Heart left ventricle (tissue), 16 donors: ENCODE measurements at regions not wholly inside any gene's neighbourhood (a gene's known extent, or its start where the extent isn't known, plus 50 kb on each side); places are given as distances from the start of the nearest gene placed in this dataset.

Source experiments
- ATAC-seq, 4 donors: fragments of 200-7000 bp; cut with Tn5 transposase; one replicate each; pipeline ENCODE4 v1.9.1; 2020 to 2022; ENCODE audit warnings: moderate library complexity in 4 of 4, mild to moderate bottlenecking in 3 of 4, moderate number of reproducible peaks in 1 of 4
- DNase-seq, 5 donors: peaks; one replicate each; pipeline ENCODE4 v3.0.0-alpha.2; 2020
- H3K27ac ChIP-seq, 12 donors: fragments of 200-600 bp; sonication (generic) in 4 of 12; one replicate each; pipeline versions ENCODE4 v1.5.0 to v1.8.0; 2016 to 2022; ENCODE audit warnings: mild to moderate bottlenecking in 2 of 12
- H3K27me3 ChIP-seq, 9 donors: fragments of 200-600 bp; sonication (generic) in 2 of 9; one replicate each; pipeline versions ENCODE4 v1.5.1 to v1.8.0; 2016 to 2022; ENCODE audit warnings: mild to moderate bottlenecking in 3 of 9
- H3K36me3 ChIP-seq, 9 donors: fragments of 200-600 bp; sonication (generic) in 2 of 9; one replicate each; pipeline versions ENCODE4 v1.5.0 to v1.8.0; 2018 to 2022; ENCODE audit warnings: mild to moderate bottlenecking in 2 of 9
- H3K4me1 ChIP-seq, 12 donors: fragments of 200-600 bp; sonication (generic) in 4 of 12; one replicate each; pipeline versions ENCODE4 v1.5.0 to v1.8.0; 2016 to 2022; ENCODE audit warnings: mild to moderate bottlenecking in 3 of 12
- H3K4me3 ChIP-seq, 12 donors: fragments of 200-600 bp; sonication (generic) in 4 of 12; one replicate each; pipeline versions ENCODE4 v1.5.0 to v1.8.0; 2017 to 2022; ENCODE audit warnings: mild to moderate bottlenecking in 9 of 12, moderate library complexity in 4 of 12
- H3K9me3 ChIP-seq, 12 donors: fragments of 200-600 bp; sonication (generic) in 4 of 12; one replicate each; pipeline versions ENCODE4 v1.5.0 to v1.8.0; 2016 to 2022; ENCODE audit warnings: mild to moderate bottlenecking in 1 of 12
- POLR2A ChIP-seq, 2 donors: fragments of 450-650 bp; IDR thresholded peaks; one replicate each; pipeline ENCODE4 v1.6.1; 2017; ENCODE audit warnings: antibody characterized with exemption in 2 of 2, mild to moderate bottlenecking in 2 of 2, moderate library complexity in 2 of 2
- WGBS, 4 donors: extraction: QIAGEN DNeasy Blood & Tissue Kit in 2 of 4; methylation state at CpG; one replicate each; pipeline versions ENCODE4 v1.1.5 to v1.1.7; 2013 to 2018; 5-methylcytosine and 5-hydroxymethylcytosine counted together
- intact Hi-C, 10 donors: fragments of 100-400 bp; cut with DNase I; formaldehyde crosslinking; loops; one replicate each; pipeline versions ENCODE4 v1.11.1 to v1.14.2; 2022
- TF ChIP-seq, protein P1 (sequence below), 12 donors: fragments of 200-600 bp; sonication (generic) in 4 of 12; IDR thresholded peaks; one replicate each; pipeline versions ENCODE4 v1.5.0 to v1.8.0; 2018 to 2022; ENCODE audit warnings: antibody characterized with exemption in 12 of 12, mild to moderate bottlenecking in 5 of 12
- donor health status: ischemic (EF 13 %, LVEDD 7.1; RV severe dilation, severe dysfunction).
- donor health status: healthy with polysubstance abuse.
- donor health status: DM: no; HTN: yes; CAD: no.
- donor health status: DM: no; HTN: no; CAD: no.
- donor health status: ischemic (EF 25% LVEDD 6.9; RV normal size, moderate dysfunction).
- donor health status: ischemic (EF 25% LVEDD 5.7; RV mildly dilated, moderate dysfunction).
- donor health status: healthy.
- donor health status: DM: yes; HTN: yes; CAD: no.
- donor health status: ischemic (EF 35%, LVEDD 5.7; RV mildly dilated, moderate dysfunction).
- donor health status: nonischemic (EF 11% LVEDD 7.7; RV severe dilation, severe dysfunction).
- donor health status: DM: yes; HTN: yes; CAD: no.
- donor health status: PGD.
- donor health status: ischemic (EF 29% LVEDD 5.4; RV normal size, mild dysfunction).
- donor health status: nonischemic (EF 23%, LVEDD 6.1; RV moderate dilation, normal function).

- Histone ChIP-seq H3K27ac (peak overlapping the region in 1 of 12 donors; percentile 25), H3K27me3 (no peaks in the 10 kb centered on the region), H3K4me1 (peaks cover 0 to 11% (median 0%) of the 10 kb centered on the region in 12 donors), H3K4me3 (no peak overlapping the region), H3K9me3 (no peaks in the 10 kb centered on the region), H3K36me3 (no peaks in the 10 kb centered on the region)
- TF ChIP-seq, protein P1, sequence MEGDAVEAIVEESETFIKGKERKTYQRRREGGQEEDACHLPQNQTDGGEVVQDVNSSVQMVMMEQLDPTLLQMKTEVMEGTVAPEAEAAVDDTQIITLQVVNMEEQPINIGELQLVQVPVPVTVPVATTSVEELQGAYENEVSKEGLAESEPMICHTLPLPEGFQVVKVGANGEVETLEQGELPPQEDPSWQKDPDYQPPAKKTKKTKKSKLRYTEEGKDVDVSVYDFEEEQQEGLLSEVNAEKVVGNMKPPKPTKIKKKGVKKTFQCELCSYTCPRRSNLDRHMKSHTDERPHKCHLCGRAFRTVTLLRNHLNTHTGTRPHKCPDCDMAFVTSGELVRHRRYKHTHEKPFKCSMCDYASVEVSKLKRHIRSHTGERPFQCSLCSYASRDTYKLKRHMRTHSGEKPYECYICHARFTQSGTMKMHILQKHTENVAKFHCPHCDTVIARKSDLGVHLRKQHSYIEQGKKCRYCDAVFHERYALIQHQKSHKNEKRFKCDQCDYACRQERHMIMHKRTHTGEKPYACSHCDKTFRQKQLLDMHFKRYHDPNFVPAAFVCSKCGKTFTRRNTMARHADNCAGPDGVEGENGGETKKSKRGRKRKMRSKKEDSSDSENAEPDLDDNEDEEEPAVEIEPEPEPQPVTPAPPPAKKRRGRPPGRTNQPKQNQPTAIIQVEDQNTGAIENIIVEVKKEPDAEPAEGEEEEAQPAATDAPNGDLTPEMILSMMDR (IDR thresholded peaks at IDR 0.05), result no peak
- TF ChIP-seq POLR2A (IDR thresholded peaks at IDR 0.05), result no peak
- DNase-seq (peak in 2 of 5 donors; percentile 15 to 34), ATAC-seq (peak in 2 of 4 donors; percentile 50 to 57)
- intact Hi-C loops, result no loop called here
- 48 to 68% (median 65%) methylated on average over 4 of the region's 4 CpGs for WGBS, 4 donors
These were observed 115.7 kb upstream of the STT3B start for GRCh38 chr3:31416980-31417379.

GRCh38 chr3:31417486-31417885, 115.2 kb upstream of the STT3B start:
- Histone ChIP-seq H3K4me3 (no peak overlapping the region), H3K27ac (peak overlapping the region in 1 of 12 donors; percentile 25), H3K9me3 (no peaks in the 10 kb centered on the region), H3K27me3 (no peaks in the 10 kb centered on the region), H3K4me1 (peaks cover 0 to 11% (median 0%) of the 10 kb centered on the region in 12 donors), H3K36me3 (no peaks in the 10 kb centered on the region)
- TF ChIP-seq POLR2A (IDR thresholded peaks at IDR 0.05), result no peak
- TF ChIP-seq, protein P1 (IDR thresholded peaks at IDR 0.05), result no peak
- 66 to 86% (median 70%) methylated on average over 1 of the region's 1 CpG for WGBS, 4 donors
- ATAC-seq, result no peak
- DNase-seq, result no peak
- intact Hi-C loops, result no loop called here

GRCh38 chr3:31420311-31420710, 112.4 kb upstream of the STT3B start:
- DNase-seq (no peak), ATAC-seq (no peak)
- WGBS, 4 donors, result 78 to 84% (median 79%) methylated on average over 4 of the region's 4 CpGs
- no peaks in the 10 kb centered on the region for H3K36me3 ChIP-seq
- H3K9me3 ChIP-seq, result peaks cover 0 to 5% (median 0%) of the 10 kb centered on the region in 12 donors
- TF ChIP-seq, protein P1 (IDR thresholded peaks at IDR 0.05), result no peak
- TF ChIP-seq POLR2A (IDR thresholded peaks at IDR 0.05), result no peak
- H3K27me3 ChIP-seq, result no peaks in the 10 kb centered on the region
- no peak overlapping the region for H3K4me3 ChIP-seq
- intact Hi-C loops, result no loop called here
- no peak overlapping the region for H3K27ac ChIP-seq
- H3K4me1 ChIP-seq, result peaks cover 0 to 11% (median 0%) of the 10 kb centered on the region in 12 donors

DNA sequence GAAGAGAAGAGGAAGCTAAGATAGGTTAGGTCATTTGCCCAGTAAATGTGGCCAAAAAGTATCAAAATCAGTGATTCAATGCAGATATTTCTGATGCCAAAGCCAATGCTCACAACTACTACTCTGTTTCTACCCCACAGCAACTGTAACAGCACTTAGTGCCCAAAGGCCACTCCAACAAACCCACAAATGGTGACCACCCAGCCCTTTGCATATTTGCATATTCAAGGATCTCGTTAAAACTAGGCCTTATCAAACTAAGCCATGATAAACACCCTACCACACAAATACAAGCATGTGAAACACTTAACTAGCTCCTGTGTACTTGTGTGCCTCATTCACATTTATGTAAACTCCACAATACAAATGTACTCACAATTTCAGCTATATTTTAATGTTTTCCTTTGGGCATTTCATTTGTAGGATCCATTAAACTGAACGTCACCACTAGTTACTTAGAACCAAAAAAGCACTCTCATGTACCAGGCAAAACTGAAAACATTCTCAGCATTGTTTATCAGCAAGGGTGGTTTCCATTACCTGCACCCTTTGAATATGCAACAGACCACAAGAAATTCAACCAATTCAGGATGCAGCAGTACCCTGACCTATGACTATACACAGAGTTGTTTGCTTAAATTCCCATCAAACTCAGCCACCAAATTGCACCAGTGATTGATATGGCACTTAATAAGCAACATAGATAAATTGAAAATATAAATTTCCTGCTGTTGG, 111.2 kb upstream of the STT3B start:
- H3K9me3 ChIP-seq, result peaks cover 0 to 10% (median 0%) of the 10 kb centered on the region in 12 donors
- TF ChIP-seq, protein P1 (IDR thresholded peaks at IDR 0.05), result no peak
- TF ChIP-seq POLR2A (IDR thresholded peaks at IDR 0.05), result no peak
- H3K27ac ChIP-seq, result no peak overlapping the region
- peaks cover 0 to 7% (median 0%) of the 10 kb centered on the region in 12 donors for H3K4me1 ChIP-seq
- no peak overlapping the region for H3K4me3 ChIP-seq
- 84 to 90% (median 87%) methylated on average over 2 of the region's 2 CpGs for WGBS, 4 donors
- H3K36me3 ChIP-seq, result no peaks in the 10 kb centered on the region
- no peaks in the 10 kb centered on the region for H3K27me3 ChIP-seq
- ATAC-seq, result no peak
- intact Hi-C loops, result no loop called here
- no peak for DNase-seq
